MM.1S (cell line): ENCODE measurements at regions not wholly inside any gene's neighbourhood (a gene's known extent, or its start where the extent isn't known, plus 50 kb on each side); places are given as distances from the start of the nearest gene placed in this dataset.

ENCODE experiments used
- DNase-seq: peaks from one replicate; pipeline ENCODE4 v3.0.0-alpha.2; 2015
- H2AFZ ChIP-seq: fragments of 300-600 bp; sonication (generic); 2 replicates; pipeline ENCODE4 v1.6.0; 2016; ENCODE audit warnings: antibody characterized with exemption, low read length
- H3F3A ChIP-seq: fragments of 300-600 bp; sonication (generic); 2 replicates; pipeline ENCODE4 v1.6.1; 2016; ENCODE audit warnings: mild to moderate bottlenecking, antibody characterized with exemption, low read length, moderate library complexity, mixed read lengths; ENCODE audit not compliant: insufficient read depth
- H3K27ac ChIP-seq: fragments of 300-600 bp; sonication (generic); 2 replicates; pipeline ENCODE4 v1.5.1; 2016; ENCODE audit warnings: mild to moderate bottlenecking, low read length
- H3K27me3 ChIP-seq: fragments of 300-600 bp; sonication (generic); replicated peaks from 2 replicates; pipeline ENCODE4 v1.6.0; 2016; ENCODE audit warnings: low read length; ENCODE audit not compliant: insufficient read depth
- H3K36me3 ChIP-seq: fragments of 300-600 bp; sonication (generic); replicated peaks from 2 replicates; pipeline ENCODE4 v1.6.1; 2016; ENCODE audit warnings: mild to moderate bottlenecking, low read length, mixed read lengths; ENCODE audit not compliant: insufficient read depth
- H3K4me1 ChIP-seq: fragments of 300-600 bp; sonication (generic); 2 replicates; pipeline ENCODE4 v1.6.1; 2016; ENCODE audit warnings: low read length, mixed read lengths
- H3K4me2 ChIP-seq: fragments of 300-600 bp; sonication (generic); 2 replicates; pipeline ENCODE4 v1.6.0; 2016; ENCODE audit warnings: low read depth, low read length
- H3K4me3 ChIP-seq: fragments of 300-600 bp; sonication (generic); 2 replicates; pipeline ENCODE4 v1.5.1; 2016; ENCODE audit warnings: low read length, mixed read lengths
- H3K79me2 ChIP-seq: fragments of 300-600 bp; sonication (generic); 2 replicates; pipeline ENCODE4 v1.6.1; 2016; ENCODE audit warnings: mixed run types, low read length, mixed read lengths
- H3K9ac ChIP-seq: fragments of 300-600 bp; sonication (generic); 2 replicates; pipeline ENCODE4 v1.6.1; 2016; ENCODE audit warnings: low read length, mixed read lengths
- H3K9me2 ChIP-seq: fragments of 300-600 bp; sonication (generic); replicated peaks from 2 replicates; pipeline ENCODE4 v1.6.1; 2016; ENCODE audit warnings: mild to moderate bottlenecking, low read length, mixed read lengths; ENCODE audit not compliant: insufficient read depth
- H3K9me3 ChIP-seq: fragments of 300-600 bp; sonication (generic); replicated peaks from 2 replicates; pipeline ENCODE4 v1.6.1; 2016; ENCODE audit warnings: mild to moderate bottlenecking, low read length, mixed read lengths; ENCODE audit not compliant: insufficient read depth
- H4K20me1 ChIP-seq: fragments of 300-600 bp; sonication (generic); 2 replicates; pipeline ENCODE4 v1.6.1; 2016; ENCODE audit warnings: mild to moderate bottlenecking, low read length, moderate library complexity, mixed read lengths; ENCODE audit not compliant: insufficient read depth
- CTCF ChIP-seq: fragments of 300-600 bp; sonication (generic); IDR thresholded peaks from 2 replicates; pipeline ENCODE4 v1.5.1; 2016; ENCODE audit warnings: antibody characterized with exemption, low read length, mixed read lengths
- EZH2 ChIP-seq: fragments of 300-600 bp; sonication (generic); optimal IDR thresholded peaks from 2 replicates; pipeline ENCODE3; 2017; ENCODE audit warnings: low read depth, mild to moderate bottlenecking, antibody characterized with exemption, low read length, mixed read lengths
- EZH2phosphoT487 ChIP-seq: fragments of 300-600 bp; sonication (generic); IDR thresholded peaks from 2 replicates; pipeline ENCODE4 v1.6.1; 2018; ENCODE audit warnings: antibody characterized with exemption, low read length

- Histone ChIP-seq H3K27me3 (no peaks in the 10 kb centered on the region), H3K4me1 (peaks cover 15% of the 10 kb centered on the region), H3F3A (no peaks in the 10 kb centered on the region), H3K27ac (no peak overlapping the region), H4K20me1 (no peaks in the 10 kb centered on the region), H3K9me2 (no peaks in the 10 kb centered on the region), H3K36me3 (no peaks in the 10 kb centered on the region), H3K79me2 (no peaks in the 10 kb centered on the region), H3K9ac (no peak overlapping the region), H3K9me3 (no peaks in the 10 kb centered on the region), H3K4me2 (no peak overlapping the region), H3K4me3 (no peak overlapping the region), H2AFZ (no peak overlapping the region)
- DNase-seq: no peak
- TF ChIP-seq EZH2phosphoT487 (no peak), EZH2 (no peak), CTCF (no peak)
Observed at GRCh38 chr16:5768445-5768844, 670.9 kb upstream of the EEF2KMT start.

- Histone ChIP-seq H3K4me3 (no peak overlapping the region), H4K20me1 (no peaks in the 10 kb centered on the region), H3K79me2 (no peaks in the 10 kb centered on the region), H3K4me1 (peaks cover 26% of the 10 kb centered on the region), H3K9me2 (no peaks in the 10 kb centered on the region), H3K4me2 (no peak overlapping the region), H3K27ac (no peak overlapping the region), H3K9me3 (no peaks in the 10 kb centered on the region), H3K27me3 (no peaks in the 10 kb centered on the region), H3F3A (peaks cover 11% of the 10 kb centered on the region), H2AFZ (no peak overlapping the region), H3K9ac (no peak overlapping the region), H3K36me3 (no peaks in the 10 kb centered on the region)
- DNase-seq: no peak
- no peak for TF ChIP-seq CTCF
- TF ChIP-seq EZH2phosphoT487: no peak
- no peak for TF ChIP-seq EZH2
Observed at GRCh38 chr16:5763176-5763575, 665.6 kb upstream of the EEF2KMT start.

GRCh38 chr16:5762362-5762761 lies 664.8 kb upstream of the EEF2KMT start:
- Histone ChIP-seq H3K4me3 (no peak overlapping the region), H4K20me1 (no peaks in the 10 kb centered on the region), H3F3A (peaks cover 11% of the 10 kb centered on the region), H2AFZ (no peak overlapping the region), H3K27ac (no peak overlapping the region), H3K9me2 (no peaks in the 10 kb centered on the region), H3K9ac (no peak overlapping the region), H3K79me2 (no peaks in the 10 kb centered on the region), H3K4me2 (no peak overlapping the region), H3K27me3 (no peaks in the 10 kb centered on the region), H3K36me3 (no peaks in the 10 kb centered on the region), H3K4me1 (peaks cover 29% of the 10 kb centered on the region), H3K9me3 (no peaks in the 10 kb centered on the region)
- no peak for DNase-seq
- TF ChIP-seq EZH2 (no peak), CTCF (no peak)

GRCh38 chr16:5761592-5761991 lies 664.0 kb upstream of the EEF2KMT start:
- Histone ChIP-seq H3K4me2 (no peak overlapping the region), H3K79me2 (no peaks in the 10 kb centered on the region), H3K9me2 (no peaks in the 10 kb centered on the region), H3K36me3 (no peaks in the 10 kb centered on the region), H3K9me3 (no peaks in the 10 kb centered on the region), H2AFZ (no peak overlapping the region), H3K27ac (no peak overlapping the region), H3K27me3 (no peaks in the 10 kb centered on the region), H4K20me1 (no peaks in the 10 kb centered on the region), H3F3A (peaks cover 11% of the 10 kb centered on the region), H3K9ac (no peak overlapping the region), H3K4me1 (peaks cover 30% of the 10 kb centered on the region), H3K4me3 (no peak overlapping the region)
- DNase-seq: no peak
- TF ChIP-seq EZH2phosphoT487 (no peak), CTCF (no peak), EZH2 (no peak)
